ENCODE measurements at regions not wholly inside any gene's neighbourhood (a gene's known extent, or its start where the extent isn't known, plus 50 kb on each side); places are given as distances from the start of the nearest gene placed in this dataset.

DNA sequence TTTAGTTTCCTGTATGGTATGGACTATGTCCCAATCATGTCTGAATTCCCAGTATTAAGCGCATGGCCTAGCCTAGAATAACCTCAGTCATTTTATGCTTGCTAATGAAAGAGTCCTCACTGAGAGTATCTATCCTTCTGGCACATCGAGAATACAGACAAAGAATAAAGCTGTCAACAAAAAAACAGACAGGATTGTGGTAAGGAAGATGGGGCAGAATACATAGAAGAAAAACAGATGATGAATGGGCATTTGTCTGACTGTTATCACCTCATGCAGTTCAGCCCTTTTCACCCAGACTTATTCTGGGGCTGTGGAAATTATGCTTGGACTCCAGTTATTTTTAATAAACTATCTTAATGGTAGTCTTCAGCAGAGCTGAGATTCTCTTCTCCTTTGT is 363.8 kb upstream of the TNC start:
- DNase-seq (ENCODE audit: extremely low read depth in 1 of 11, low read depth in 9 of 11, low spot score in 4 of 11), result no peak

DNA sequence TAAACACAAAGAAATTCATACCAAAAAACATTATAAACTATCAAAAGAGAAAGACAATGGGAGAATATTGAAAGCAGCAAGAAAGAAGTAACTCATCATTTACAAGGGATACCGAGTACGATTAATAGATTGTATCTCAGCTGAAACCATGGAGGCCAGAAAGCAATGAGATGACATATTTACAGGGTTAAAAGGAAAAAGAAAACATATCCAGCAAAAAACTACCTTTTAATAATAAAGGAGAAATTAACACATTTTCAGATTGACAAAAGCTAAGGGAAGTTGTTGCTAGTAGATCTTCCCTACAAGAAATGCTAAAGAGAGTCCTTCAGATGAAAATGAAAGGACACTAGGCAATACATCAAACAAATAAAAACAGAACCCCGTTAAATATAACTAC is 364.8 kb upstream of the TNC start:
- DNase-seq (ENCODE audit: extremely low read depth in 1 of 11, low read depth in 9 of 11, low spot score in 4 of 11), result no peak

DNA sequence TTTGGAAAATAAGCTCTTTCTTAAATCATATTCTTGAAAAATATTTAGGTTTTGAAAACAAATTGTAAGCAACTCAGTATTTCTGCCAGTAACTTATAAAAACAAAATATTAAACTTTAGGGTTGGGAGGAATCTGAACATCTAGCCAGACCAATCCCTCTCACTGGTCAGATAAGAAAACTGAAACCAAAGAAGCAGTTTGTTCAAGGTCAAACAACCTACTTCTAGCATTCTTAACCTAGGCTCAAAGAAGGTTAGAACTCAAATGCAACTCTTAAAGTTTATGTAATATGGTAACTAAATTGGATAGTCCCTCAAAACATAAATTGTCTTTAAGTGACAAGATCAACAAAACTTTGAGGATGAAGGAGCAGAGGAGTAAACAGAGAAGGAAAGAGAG is 374.9 kb upstream of the TNC start:
- no peak for DNase-seq (ENCODE audit: extremely low read depth in 1 of 11, low read depth in 9 of 11, low spot score in 4 of 11)

DNA sequence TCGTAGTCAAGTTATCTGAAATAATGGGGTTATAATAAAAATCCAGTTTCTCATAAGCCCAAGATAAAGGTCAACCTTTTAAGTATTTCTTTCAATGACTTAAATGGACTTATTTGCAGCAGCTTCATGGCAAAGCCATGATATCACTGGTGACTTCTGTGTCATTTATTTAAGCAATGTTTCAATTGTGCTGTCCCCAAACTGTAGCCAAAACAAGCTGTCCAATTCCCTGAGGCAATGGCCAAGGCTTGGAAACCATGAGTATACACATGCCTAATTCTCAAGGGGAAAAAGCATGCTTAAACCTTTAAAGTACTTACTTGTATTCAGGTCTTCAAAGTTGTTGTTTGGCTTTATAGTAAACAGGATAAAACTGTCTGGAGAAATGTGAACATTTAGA is 376.4 kb upstream of the TNC start:
- no peak for DNase-seq (ENCODE audit: extremely low read depth in 1 of 11, low read depth in 9 of 11, low spot score in 4 of 11)

DNA sequence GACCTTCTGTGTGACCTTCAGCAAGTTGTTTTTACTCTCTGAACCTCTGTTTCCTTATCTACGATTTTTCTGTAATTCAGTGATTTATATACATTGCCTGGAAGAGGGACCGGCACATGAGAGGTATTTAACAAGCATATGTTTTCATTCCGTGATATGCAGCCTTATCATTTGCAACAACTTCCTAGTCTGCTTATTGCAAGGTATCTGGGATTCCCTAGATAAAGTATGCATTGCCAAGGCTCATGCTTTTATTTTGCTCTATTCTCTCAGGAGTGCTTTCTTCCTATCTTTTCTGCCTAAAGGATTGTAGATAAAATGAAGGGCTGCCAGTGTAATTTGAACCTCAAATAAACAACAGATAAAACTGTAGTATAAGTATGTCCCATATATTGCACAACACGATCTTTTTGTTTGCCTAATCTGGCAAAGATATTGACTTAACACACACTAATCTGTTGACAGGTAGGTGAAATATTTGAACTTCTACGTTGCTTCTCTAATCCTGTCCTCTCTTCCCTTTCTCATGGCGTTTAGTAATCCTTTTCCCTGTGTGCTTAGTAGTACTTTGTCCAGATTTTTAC is 377.2 kb upstream of the TNC start:
- DNase-seq (ENCODE audit: extremely low read depth in 1 of 11, low read depth in 9 of 11, low spot score in 4 of 11), result peak in 2 of 11 donors; percentile 12 to 13

DNA sequence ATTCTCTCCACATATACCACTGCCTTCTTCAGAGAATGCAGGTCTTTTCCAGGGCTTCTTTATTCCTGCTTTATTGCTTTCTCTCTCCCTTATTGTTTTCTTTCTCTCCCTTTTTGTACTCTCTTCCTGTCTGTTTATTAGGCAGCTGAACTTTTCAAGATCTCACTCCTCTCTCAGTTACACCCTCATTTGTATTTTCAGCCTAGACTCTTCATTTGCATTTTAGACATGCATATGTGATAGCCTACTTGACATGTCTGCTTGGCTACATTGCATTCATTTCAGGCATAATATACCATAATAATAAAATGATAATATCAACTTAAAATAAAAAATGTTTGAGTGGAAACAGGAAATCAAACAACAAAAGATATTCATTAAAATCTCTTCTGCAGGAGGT is 377.9 kb upstream of the TNC start:
- DNase-seq (ENCODE audit: extremely low read depth in 1 of 11, low read depth in 9 of 11, low spot score in 4 of 11), result no peak

DNA sequence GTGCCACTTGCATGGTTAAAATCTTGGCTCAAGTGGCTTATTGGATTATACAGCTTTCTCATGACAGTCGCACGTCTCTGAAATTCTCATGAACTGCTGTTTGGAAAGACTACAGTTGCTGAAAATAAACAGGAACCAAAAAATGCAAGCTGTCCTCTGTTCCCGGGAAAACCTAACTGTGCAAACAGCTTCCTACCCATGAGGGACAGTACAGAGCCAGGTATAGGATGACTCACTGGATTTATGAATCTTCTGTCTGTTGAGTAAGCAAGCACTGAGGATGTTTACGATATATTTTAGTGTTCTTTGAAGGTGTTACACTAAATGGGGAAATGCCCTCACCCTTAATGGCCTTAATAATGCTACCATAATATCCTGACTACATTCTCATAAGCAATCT is 380.3 kb upstream of the TNC start:
- no peak for DNase-seq (ENCODE audit: extremely low read depth in 1 of 11, low read depth in 9 of 11, low spot score in 4 of 11)

DNA sequence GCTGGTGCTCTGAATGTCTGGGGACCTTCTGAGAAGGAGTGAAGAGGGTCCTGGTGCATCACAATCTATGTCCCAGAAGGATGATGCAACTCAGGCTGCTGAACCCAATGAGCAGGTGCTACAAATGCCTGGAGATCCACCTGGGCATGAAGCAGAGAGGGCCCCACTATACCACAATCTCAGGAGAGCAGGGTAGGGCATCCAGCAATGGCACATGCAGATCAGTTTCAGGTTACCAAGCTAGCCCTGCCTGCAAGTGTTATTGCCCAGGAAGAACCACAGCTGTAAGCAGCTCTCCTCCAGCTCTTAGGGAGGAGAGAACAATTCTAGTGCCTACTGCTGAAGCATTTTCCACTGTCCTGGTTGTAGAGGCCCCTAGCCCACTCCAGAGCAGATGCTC is 389.2 kb upstream of the TNC start:
- DNase-seq (ENCODE audit: extremely low read depth in 1 of 11, low read depth in 9 of 11, low spot score in 4 of 11), result no peak

DNA sequence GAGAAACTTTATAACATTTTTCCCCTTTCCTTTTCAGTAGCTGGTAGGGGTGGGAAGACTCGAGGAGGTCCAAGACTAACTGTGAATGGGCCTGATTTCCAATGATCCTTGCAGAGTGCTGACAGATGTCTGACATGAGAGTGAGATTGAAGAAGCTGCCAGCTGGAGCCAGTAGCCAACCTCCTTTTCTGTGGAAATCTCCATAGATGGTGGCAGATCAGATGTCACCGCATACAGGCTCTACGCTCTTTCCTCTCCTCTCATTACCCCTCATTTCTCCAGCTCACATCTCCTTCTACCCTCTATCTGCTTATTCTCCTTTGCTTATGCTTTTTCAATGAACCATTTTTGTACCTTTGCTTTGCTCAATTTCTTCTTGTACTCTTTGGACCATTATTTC is 395.2 kb upstream of the TNC start:
- no peak for DNase-seq (ENCODE audit: extremely low read depth in 1 of 11, low read depth in 9 of 11, low spot score in 4 of 11)

DNA sequence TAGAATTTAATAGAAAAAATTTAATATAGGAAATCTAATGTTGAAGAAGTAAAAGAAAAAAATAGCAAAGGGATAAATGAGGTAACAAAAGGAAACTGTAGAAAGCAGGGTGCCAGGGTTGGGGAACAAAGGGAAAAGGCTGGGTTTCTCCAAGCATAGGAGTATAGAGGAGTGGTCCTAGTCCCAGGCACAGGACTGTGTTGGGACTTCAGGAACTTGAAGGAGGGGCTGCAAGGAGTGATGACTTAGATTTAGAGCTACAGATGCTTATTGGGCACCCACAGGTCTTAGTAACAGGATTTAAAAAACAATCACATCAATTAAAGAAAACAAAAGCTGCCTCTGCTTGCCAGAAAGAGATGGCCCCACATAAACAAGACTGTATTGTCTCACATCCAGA is 396.5 kb upstream of the TNC start:
- DNase-seq (ENCODE audit: extremely low read depth in 1 of 11, low read depth in 9 of 11, low spot score in 4 of 11), result no peak

DNA sequence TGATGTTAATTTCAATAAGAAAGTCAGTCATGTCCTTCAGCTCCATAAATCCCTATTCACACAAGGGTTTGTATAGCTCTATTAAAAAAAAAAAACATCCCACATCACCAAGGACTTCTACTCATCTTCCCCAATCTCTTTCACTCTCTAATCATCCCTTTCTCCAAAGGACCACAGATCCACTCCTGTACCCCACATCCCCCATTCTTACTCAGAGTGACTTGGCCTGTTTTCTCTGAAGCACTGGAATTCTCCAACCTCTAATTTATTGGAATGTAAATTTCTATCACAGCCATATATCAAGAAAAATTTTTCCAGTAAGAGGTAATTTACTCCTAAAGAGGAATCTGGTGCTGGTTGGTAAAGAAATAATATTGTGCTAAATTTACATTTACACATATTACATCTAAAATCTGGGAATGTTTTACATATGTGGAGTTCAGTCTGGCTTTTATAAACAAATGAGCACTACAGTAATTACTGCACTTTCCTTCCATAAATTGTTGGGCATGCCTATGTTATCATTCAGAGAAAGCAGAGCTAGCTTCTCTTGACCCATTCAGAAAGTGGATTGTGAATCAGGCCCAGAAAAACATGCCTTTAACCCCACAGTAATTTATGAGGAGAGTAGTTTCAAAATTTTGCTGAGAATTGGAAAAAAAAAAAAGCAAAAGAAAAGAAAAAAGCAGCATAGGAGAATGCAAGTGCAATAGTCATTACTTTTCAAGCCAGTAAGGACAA is 399.5 kb upstream of the TNC start:
- DNase-seq (ENCODE audit: extremely low read depth in 1 of 11, low read depth in 9 of 11, low spot score in 4 of 11), result no peak

DNA sequence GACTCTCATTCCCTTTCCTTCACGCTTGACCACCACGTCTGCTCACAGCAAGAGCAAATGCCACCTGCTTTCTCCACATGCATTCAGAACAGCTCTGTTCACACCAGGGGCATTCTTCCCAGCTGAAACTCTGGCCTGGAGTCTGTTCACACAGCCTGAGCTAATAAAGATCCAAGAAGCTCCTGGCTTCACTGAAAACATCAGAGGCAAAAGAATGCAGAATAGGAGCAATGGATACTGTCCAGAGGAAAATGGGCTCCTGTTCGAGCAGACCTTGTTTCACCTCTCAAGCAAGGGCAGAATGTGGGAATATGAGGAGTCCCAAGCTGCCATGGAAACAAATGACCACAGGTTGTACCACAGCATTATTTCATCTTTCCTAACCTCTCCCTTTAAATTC is 402.7 kb upstream of the TNC start:
- DNase-seq (ENCODE audit: extremely low read depth in 1 of 11, low read depth in 9 of 11, low spot score in 4 of 11), result no peak

DNA sequence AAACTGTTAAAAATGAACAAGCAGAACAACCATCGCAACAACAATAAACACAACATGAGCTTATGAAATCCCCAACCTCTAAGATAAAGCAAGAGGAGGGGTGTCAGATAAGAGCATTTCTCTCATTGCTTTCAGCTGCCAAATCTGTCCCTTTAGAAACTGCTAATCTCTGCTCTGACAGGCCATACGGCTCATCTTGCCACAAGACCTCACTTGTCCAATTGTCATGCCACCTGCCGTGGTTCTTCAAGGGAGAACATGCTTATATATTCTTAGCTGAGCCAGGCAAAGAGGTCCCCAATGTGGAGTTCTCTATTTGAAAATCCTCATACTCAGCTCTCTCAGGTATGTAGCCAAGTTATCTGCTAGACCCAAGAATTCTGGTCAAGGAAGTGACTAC is 405.0 kb upstream of the TNC start:
- DNase-seq (ENCODE audit: extremely low read depth in 1 of 11, low read depth in 9 of 11, low spot score in 4 of 11), result no peak

DNA sequence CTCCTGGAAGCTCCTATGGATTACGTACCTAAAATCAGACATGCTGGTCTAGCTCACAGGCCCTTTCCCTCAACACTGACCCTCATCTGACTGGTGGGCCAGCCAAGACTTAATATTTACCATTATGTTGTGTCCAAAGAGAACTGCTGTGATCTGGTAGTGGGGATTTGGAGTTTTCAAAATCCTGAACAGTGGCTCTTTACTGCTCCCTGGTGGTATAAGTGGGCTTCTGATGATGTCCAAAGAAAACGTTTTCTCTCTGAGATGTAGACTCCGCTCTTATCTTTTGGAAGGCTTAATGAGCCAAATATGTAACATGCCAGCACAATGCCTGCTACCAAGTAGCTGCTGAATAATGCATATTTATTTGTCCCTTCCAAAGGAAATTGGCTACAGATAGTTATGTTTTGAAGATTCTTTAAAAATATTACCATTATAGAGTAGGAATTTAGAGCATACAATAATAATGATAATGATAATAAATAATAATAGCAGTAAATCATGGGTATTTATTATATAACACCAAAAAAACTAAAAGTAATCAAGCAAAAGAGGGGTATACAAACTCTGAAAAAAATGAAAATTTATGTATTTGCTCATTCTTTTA is 406.6 kb upstream of the TNC start:
- DNase-seq (ENCODE audit: extremely low read depth in 1 of 11, low read depth in 9 of 11, low spot score in 4 of 11), result peak; percentile 61 to 87 (median 80)

DNA sequence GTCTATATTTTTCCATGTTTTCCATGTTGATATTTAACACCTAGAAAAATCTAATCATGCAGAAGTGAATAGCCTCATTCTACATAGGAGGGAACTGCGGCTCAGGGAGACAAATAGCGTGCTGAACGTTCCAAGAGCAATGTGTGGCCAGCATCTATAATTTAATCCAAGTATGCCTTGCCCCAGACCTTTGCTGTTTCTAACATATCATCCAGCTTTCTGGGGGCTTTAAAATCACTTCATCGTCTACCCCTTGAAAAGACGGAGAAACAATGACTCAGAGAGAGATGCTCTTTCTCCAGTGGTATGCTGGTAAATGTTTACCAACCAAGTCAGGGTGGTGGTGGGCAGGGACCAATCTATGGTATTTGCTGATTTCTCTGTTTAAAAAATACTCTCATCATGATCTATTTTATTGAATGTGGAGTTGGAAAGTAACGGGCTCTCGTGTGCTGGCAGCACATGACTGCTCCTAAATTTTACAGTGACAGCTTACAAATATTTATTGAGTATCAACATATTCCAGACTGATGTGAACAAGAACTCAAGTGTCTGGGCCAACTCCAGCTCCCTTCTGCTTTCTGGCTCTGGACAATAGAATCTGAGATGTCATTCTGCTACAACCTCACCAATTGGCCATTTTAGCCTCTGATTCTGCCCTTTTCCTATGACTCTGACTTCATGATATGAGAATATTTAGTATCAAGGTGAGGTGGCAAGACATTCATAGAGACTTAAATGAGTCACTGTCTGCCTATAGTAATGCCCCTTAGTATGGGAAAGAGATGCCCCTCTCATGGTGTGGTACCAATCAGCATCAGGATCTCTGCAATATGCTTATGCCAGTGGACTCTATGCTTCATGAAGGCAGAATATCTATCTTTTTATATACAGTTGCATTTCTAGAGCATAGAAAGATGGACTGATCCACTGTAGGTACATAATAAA is 407.4 kb upstream of the TNC start:
- no peak for DNase-seq (ENCODE audit: extremely low read depth in 1 of 11, low read depth in 9 of 11, low spot score in 4 of 11)

DNA sequence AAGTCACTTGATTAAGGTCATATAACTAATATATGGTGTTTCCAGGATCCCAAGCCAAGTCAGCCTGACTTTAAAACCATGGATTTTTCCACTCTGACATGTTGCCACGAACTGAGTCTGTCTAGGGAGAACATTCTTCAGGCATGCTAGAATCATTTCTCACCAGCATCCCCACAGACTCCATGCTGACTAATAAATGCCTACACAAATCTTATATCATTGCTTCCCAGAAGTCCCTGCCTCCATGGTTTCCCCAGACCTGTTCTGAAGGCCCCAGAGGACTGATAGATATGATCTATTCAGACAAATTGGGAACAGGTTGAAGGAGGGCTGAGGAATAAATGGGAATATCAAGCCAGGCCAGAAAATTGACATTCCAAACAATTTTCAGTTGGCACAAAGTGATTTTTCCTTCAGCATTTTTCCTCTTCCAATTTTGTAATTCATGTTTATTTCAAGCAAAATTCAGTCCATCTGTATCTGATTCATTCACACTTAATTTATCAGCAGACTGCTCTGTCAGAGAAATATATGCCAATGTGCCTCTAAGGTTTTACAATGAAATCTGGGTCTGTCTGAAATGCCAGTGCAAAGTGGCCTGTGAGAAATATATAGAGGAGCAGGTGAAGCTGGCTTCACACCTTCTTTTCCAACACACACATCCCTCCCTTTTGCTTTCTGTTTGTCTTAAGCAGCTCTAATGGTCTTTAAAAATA is 413.6 kb upstream of the TNC start:
- no peak for DNase-seq (ENCODE audit: extremely low read depth in 1 of 11, low read depth in 9 of 11, low spot score in 4 of 11)

DNA sequence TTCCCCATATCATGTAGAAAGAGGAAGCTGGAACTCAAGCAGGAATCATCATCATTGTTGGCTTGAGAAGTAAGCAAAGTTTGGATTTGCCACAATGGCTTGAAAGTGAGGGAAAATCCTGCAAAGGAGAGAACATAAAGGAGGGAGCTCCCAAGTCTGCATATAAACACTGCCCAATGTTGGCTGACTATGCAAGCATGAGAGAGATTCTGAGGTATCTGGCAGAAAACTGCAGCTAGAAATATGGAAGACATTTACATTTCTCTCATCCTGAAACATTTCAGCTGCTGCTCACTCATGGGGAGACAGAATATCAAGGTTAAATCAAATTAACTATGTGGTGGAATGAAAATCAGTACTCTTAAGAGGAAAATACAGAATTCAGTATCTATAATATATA is 415.6 kb upstream of the TNC start:
- DNase-seq (ENCODE audit: extremely low read depth in 1 of 11, low read depth in 9 of 11, low spot score in 4 of 11), result no peak

DNA sequence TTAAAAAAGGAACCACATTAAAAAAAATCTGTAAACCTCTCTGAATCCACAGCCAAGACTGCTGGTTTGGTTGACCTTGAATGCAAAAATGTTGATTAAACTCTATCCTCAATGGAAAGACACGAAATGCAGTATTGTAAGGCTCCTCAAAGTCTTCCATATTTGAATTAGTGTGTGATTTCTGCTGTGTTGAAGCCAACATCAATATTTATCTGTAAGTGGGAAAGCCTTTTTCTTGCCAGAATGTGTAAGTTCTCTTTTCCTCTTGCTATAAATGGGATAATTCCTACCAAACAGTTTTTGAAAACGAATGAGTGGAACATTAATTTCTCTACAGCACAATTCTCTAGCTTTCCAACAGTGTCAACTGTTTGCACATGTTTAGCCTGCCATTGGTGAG is 422.1 kb upstream of the TNC start:
- peak in 3 of 11 donors; percentile 19 to 27 (median 26) for DNase-seq (ENCODE audit: extremely low read depth in 1 of 11, low read depth in 9 of 11, low spot score in 4 of 11)

DNA sequence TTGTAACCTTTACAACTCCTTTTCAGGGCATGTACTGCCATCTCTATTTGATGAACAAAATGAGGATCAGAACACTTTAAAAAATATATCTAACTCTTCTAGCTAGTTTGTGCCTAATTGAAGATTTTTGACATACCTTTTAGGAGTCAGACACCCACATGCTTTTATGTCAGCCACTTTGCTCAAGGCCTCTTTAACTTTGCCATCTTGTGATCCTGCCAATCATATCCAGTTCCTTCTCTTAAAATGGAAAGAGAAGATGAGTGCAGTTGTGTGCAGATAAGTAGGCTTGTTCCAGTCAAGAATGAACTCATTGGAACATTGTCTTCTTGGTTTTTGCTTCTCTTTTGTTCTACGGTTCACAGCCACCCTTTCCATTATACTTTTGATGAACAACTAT is 425.6 kb upstream of the TNC start:
- no peak for DNase-seq (ENCODE audit: extremely low read depth in 1 of 11, low read depth in 9 of 11, low spot score in 4 of 11)
